ENCODE measurements at regions not wholly inside any gene's neighbourhood (a gene's known extent, or its start where the extent isn't known, plus 50 kb on each side); places are given as distances from the start of the nearest gene placed in this dataset.

DNA sequence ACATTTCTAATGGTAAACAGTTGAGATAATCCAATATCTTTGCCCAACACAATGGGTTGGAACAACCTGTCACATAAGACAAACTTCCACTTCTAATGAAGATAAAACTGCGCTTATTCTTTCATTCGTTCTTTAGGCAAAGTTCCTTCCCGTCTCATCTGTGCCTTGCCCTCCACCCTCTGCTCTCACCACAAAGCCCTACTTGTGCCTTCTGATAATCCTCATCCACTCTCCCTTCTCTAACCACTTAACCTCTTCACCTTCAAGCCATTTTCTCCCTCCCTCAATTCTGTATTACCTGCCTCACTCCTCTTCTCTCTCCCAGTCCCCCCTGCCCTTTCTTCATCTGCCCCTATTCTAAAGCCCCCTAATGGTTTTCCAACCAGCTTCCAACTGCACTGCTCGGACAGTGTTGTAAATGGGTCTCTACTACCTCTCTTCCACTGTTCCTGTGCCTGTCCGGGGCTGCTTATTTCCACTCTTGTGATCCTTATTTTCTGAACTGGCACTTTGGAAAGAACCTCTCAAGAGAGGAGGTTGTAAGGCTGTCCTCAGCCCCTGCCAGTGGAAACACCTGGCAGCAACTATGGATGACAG, 62.9 kb upstream of the MYB start:
- no peak overlapping the region for H3K27ac ChIP-seq
- H3K4me3 ChIP-seq: no peak overlapping the region
- H3K27me3 ChIP-seq: no peaks in the 10 kb centered on the region
- intact Hi-C loops (cut with DNase I): no loop called here
- DNase-seq (no peak), ATAC-seq (no peak)
- H3K36me3 ChIP-seq: no peaks in the 10 kb centered on the region
- H3K9me3 ChIP-seq: no peaks in the 10 kb centered on the region
- H3K4me1 ChIP-seq: peaks cover 0 to 10% of the 10 kb centered on the region in 2 donors
- TF ChIP-seq, protein P1, sequence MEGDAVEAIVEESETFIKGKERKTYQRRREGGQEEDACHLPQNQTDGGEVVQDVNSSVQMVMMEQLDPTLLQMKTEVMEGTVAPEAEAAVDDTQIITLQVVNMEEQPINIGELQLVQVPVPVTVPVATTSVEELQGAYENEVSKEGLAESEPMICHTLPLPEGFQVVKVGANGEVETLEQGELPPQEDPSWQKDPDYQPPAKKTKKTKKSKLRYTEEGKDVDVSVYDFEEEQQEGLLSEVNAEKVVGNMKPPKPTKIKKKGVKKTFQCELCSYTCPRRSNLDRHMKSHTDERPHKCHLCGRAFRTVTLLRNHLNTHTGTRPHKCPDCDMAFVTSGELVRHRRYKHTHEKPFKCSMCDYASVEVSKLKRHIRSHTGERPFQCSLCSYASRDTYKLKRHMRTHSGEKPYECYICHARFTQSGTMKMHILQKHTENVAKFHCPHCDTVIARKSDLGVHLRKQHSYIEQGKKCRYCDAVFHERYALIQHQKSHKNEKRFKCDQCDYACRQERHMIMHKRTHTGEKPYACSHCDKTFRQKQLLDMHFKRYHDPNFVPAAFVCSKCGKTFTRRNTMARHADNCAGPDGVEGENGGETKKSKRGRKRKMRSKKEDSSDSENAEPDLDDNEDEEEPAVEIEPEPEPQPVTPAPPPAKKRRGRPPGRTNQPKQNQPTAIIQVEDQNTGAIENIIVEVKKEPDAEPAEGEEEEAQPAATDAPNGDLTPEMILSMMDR (IDR thresholded peaks at IDR 0.05): no peak

GRCh38 chr6:135117413-135117968, 62.9 kb upstream of the HBS1L start:
- Histone ChIP-seq H3K4me3 (no peak overlapping the region), H3K27me3 (no peaks in the 10 kb centered on the region), H3K9me3 (no peaks in the 10 kb centered on the region), H3K27ac (no peak overlapping the region), H3K36me3 (no peaks in the 10 kb centered on the region), H3K4me1 (peaks cover 0 to 10% of the 10 kb centered on the region in 2 donors)
- intact Hi-C loops (cut with DNase I): no loop called here
- ATAC-seq (no peak), DNase-seq (no peak)
- TF ChIP-seq, protein P1 (IDR thresholded peaks at IDR 0.05): no peak

GRCh38 chr6:135116571-135116970, 61.9 kb upstream of the HBS1L start:
- DNase-seq (no peak), ATAC-seq (no peak)
- Histone ChIP-seq H3K4me3 (no peak overlapping the region), H3K9me3 (no peaks in the 10 kb centered on the region), H3K27me3 (no peaks in the 10 kb centered on the region), H3K4me1 (peaks cover 0 to 10% of the 10 kb centered on the region in 2 donors), H3K36me3 (no peaks in the 10 kb centered on the region), H3K27ac (no peak overlapping the region)
- intact Hi-C loops (cut with DNase I): no loop called here
- TF ChIP-seq, protein P1 (IDR thresholded peaks at IDR 0.05): no peak

- Histone ChIP-seq H3K9me3 (no peaks in the 10 kb centered on the region), H3K27ac (no peak overlapping the region), H3K4me3 (no peak overlapping the region), H3K36me3 (no peaks in the 10 kb centered on the region), H3K27me3 (no peaks in the 10 kb centered on the region), H3K4me1 (peaks cover 0 to 10% of the 10 kb centered on the region in 2 donors)
- TF ChIP-seq, protein P1 (IDR thresholded peaks at IDR 0.05): no peak
- ATAC-seq (no peak), DNase-seq (no peak)
- intact Hi-C loops (cut with DNase I): no loop called here
Measured at GRCh38 chr6:135115834-135116233, 61.2 kb upstream of the HBS1L start.

GRCh38 chr6:135115411-135115810, 60.8 kb upstream of the HBS1L start:
- H3K4me1 ChIP-seq: peaks cover 0 to 10% of the 10 kb centered on the region in 2 donors
- TF ChIP-seq, protein P1 (IDR thresholded peaks at IDR 0.05): no peak
- H3K9me3 ChIP-seq: no peaks in the 10 kb centered on the region
- ATAC-seq (no peak), DNase-seq (no peak)
- H3K4me3 ChIP-seq: no peak overlapping the region
- no peak overlapping the region for H3K27ac ChIP-seq
- intact Hi-C loops (cut with DNase I): no loop called here
- no peaks in the 10 kb centered on the region for H3K27me3 ChIP-seq
- H3K36me3 ChIP-seq: no peaks in the 10 kb centered on the region

Measured in left lung (tissue), 4 donors.